AG09319 (cell line): ENCODE measurements at regions not wholly inside any gene's neighbourhood (a gene's known extent, or its start where the extent isn't known, plus 50 kb on each side); places are given as distances from the start of the nearest gene placed in this dataset.
A peak's percentile ranks its signal among the peaks of the same experiment; 100 is the strongest.

Source experiments
- DNase-seq: peaks from one replicate; pipeline ENCODE4 v3.0.0-alpha.2; 2010; ENCODE audit warnings: low read depth; ENCODE audit errors: extremely low read depth
- TF ChIP-seq, protein P1 (sequence below): IDR thresholded peaks from 2 replicates; pipeline ENCODE4 v1.5.1; 2011; ENCODE audit warnings: low read depth, mild to moderate bottlenecking, inconsistent platforms, low read length, moderate library complexity

DNA sequence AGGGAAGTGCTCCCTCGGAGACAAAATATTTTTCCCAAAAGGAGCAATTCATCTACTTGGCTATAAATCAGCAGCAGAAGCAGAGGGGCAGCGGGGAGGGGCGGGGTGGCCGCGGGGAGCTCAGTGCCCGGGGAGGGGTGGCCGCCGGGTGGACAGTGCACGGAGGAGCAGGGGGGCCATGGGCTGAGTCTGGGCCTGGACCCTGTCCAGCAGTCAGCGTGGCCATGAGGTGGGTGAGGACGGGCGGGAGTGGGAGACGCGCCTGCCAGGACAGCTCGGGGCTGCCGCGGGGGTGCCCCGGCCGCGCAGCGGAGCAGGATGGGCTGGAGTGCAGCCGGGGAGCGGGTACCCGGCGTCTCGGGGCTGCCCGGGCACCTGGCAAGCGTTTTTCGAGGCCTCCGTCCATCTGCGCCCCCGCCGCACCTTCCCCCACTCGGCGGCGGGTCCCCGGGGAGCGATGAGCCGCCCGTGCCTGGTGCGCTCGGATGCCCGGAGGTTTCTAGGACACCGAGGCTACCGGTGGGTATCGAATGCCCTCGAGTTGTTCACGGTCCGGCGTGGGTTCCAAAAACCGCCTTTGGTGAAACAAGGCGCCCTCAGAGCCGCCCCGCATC lies 229.5 kb downstream of the THBS2 start:
- TF ChIP-seq, protein P1, sequence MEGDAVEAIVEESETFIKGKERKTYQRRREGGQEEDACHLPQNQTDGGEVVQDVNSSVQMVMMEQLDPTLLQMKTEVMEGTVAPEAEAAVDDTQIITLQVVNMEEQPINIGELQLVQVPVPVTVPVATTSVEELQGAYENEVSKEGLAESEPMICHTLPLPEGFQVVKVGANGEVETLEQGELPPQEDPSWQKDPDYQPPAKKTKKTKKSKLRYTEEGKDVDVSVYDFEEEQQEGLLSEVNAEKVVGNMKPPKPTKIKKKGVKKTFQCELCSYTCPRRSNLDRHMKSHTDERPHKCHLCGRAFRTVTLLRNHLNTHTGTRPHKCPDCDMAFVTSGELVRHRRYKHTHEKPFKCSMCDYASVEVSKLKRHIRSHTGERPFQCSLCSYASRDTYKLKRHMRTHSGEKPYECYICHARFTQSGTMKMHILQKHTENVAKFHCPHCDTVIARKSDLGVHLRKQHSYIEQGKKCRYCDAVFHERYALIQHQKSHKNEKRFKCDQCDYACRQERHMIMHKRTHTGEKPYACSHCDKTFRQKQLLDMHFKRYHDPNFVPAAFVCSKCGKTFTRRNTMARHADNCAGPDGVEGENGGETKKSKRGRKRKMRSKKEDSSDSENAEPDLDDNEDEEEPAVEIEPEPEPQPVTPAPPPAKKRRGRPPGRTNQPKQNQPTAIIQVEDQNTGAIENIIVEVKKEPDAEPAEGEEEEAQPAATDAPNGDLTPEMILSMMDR = no peak
- no peak for DNase-seq

DNA sequence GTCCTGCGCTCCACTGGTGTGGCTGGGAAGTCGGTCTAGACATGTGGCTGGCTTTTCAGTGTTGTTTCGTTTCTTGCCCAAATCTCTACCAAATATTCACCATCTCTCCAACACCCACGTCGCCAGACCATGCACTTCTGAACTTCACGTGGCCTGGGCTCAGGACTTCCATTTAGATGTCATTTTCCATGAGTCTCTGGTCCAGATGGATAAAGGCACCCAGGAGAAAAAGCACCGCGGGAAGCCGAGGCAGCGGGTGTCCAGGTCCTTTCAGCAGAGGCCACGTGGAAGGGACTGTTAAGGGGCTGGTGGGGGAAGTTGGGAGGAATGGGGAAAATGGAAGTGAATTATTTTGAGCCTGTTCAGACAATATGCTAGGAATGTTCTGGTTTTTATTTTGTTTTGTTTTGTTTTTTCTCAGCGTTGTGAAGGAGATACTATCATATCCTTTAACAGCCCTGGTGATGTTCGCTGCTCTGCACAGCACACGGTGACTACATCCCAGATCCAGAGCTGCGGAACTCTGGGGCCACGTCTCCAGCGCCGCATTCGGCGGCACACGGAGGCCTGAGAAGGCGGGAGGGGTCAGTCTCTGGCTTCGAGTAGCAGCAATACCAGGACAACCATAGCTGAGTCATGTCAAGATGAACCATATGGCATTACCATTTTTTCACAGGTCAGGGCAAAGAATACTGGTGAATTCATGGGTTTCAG lies 230.3 kb downstream of the THBS2 start:
- TF ChIP-seq, protein P1 = no peak
- no peak for DNase-seq

GRCh38 chr6:169022079-169022478 lies 231.6 kb downstream of the THBS2 start:
- DNase-seq = no peak
- TF ChIP-seq, protein P1 = no peak

GRCh38 chr6:169020821-169021220 lies 232.8 kb downstream of the THBS2 start:
- TF ChIP-seq, protein P1 = no peak
- DNase-seq = no peak

DNA sequence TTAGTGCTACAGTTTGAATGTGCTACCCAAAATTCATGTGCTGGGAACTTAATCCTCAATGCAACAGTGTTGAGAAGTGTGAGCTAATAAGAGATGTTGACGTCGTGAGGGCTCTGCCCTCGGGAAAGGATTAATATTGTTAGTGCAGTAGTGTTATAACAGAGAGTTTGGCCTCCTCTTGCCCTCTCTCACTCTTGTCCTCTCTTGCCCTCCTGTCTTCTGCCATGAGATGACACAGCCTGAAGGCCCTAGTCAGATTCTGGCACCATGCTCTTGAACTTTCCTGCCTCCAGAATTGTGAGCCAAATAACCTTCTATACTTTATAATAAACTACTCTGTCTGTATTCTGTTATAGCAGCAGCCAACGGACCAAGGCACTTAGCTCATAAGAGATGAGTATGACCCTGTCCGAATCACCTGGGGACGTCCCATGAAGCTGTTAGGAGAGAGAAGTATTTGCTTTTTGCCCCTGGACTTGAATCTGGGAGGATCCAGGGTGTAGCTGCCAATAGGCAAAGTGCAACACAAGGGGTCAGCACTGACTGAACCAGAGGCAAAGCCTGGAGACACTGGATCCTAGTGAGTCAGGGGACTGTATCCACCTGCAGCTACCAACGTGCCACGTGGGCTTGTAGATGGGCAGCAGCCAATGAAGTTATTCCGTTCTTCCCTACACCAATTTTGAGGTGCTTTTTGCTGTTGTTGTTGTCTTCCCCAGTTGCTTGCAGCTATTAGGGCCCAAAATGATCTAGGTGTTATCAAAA lies 233.7 kb downstream of the THBS2 start:
- DNase-seq = no peak
- TF ChIP-seq, protein P1 = peak; percentile 13

- no peak for DNase-seq
- TF ChIP-seq, protein P1 = no peak
These were observed 234.5 kb downstream of the THBS2 start for GRCh38 chr6:169019111-169019510.

- DNase-seq = no peak
- TF ChIP-seq, protein P1 = no peak
These were observed 236.9 kb downstream of the THBS2 start for GRCh38 chr6:169016758-169017157.
